ENCODE measurements at regions not wholly inside any gene's neighbourhood (a gene's known extent, or its start where the extent isn't known, plus 50 kb on each side); places are given as distances from the start of the nearest gene placed in this dataset.

- TF ChIP-seq CTCF (IDR thresholded peaks at IDR 0.05) (no peak), EP300 (IDR thresholded peaks at IDR 0.05) (no peak), POLR2AphosphoS5 (IDR thresholded peaks at IDR 0.05) (no peak), POLR2A (IDR thresholded peaks at IDR 0.05; ENCODE audit: low read depth) (no peak)
Measured at GRCh38 chr1:173344034-173344743, 132.9 kb upstream of the PRDX6 start.
